HL-60 (cell line): ENCODE measurements at regions not wholly inside any gene's neighbourhood (a gene's known extent, or its start where the extent isn't known, plus 50 kb on each side); places are given as distances from the start of the nearest gene placed in this dataset.

ENCODE experiments used
- CTCF ChIP-seq: IDR thresholded peaks from one replicate; pipeline ENCODE4 v1.5.1; 2011; ENCODE audit warnings: low read length, control low read depth, inconsistent platforms; ENCODE audit not compliant: insufficient read depth
- GABPA ChIP-seq: IDR thresholded peaks from 2 replicates; pipeline ENCODE4 v1.6.1; 2012; ENCODE audit warnings: low read depth
- POLR2AphosphoS5 ChIP-seq: IDR thresholded peaks from 2 replicates; pipeline ENCODE4 v1.6.1; 2012; ENCODE audit warnings: low read depth

GRCh38 chr12:46948936-46949545 lies 123.2 kb upstream of the SLC38A4 start:
- TF ChIP-seq GABPA (no peak), CTCF (no peak), POLR2AphosphoS5 (no peak)
